ENCODE measurements at regions not wholly inside any gene's neighbourhood (a gene's known extent, or its start where the extent isn't known, plus 50 kb on each side); places are given as distances from the start of the nearest gene placed in this dataset.

- Histone ChIP-seq H3K9ac (replicated peaks in 1 of 4; ENCODE audit: extremely low read depth in 1 of 4, low read depth in 3 of 4, low read length in 3 of 4) (no peak overlapping the region), H2BK5ac (ENCODE audit: low read depth, low read length) (no peak overlapping the region), H4K91ac (replicated peaks; ENCODE audit: insufficient read length, low read length) (no peak overlapping the region), H2BK120ac (replicated peaks; ENCODE audit: low read depth, low read length) (no peak overlapping the region), H4K8ac (ENCODE audit: extremely low read depth, insufficient read depth, low read length) (no peak overlapping the region), H4K5ac (ENCODE audit: insufficient read length, low read depth, low read length) (no peak overlapping the region), H3K56ac (replicated peaks; ENCODE audit: insufficient read length, low read depth, low read length) (no peak overlapping the region), H3K4me1 (replicated peaks in 1 of 4; ENCODE audit: control insufficient read depth in 3 of 4, insufficient read depth in 4 of 4, low read length in 3 of 4) (peaks cover 0 to 2% (median 0%) of the 10 kb centered on the region in 4 experiments; a peak in 2 of 7 replicates), H2BK15ac (ENCODE audit: low read length) (no peak overlapping the region), H3K23me2 (ENCODE audit: low read depth, low read length) (no peaks in the 10 kb centered on the region), H3K4me3 (ENCODE audit: extremely low read depth in 1 of 4, insufficient read depth in 2 of 4, low read depth in 3 of 4, low read length in 4 of 4) (no peak overlapping the region), H2BK12ac (ENCODE audit: low read depth, low read length) (no peak overlapping the region), H3K4me2 (ENCODE audit: insufficient read depth in 1 of 2, low read depth in 2 of 2, low read length in 2 of 2) (no peak overlapping the region), H3K9me3 (ENCODE audit: insufficient read depth in 2 of 2, low read depth in 1 of 2, low read length in 1 of 2) (no peaks in the 10 kb centered on the region), H3K27me3 (replicated peaks in 1 of 4; ENCODE audit: control insufficient read depth in 3 of 4, extremely low read depth in 1 of 4, insufficient read depth in 3 of 4, low read length in 3 of 4) (no peaks in the 10 kb centered on the region), H2AFZ (ENCODE audit: low read length) (peak overlapping the region; percentile 36; the same call in 1 of the 2 replicates), H3K18ac (ENCODE audit: extremely low read depth, low read length) (no peak overlapping the region), H3K27ac (ENCODE audit: low read depth, low read length) (no peak overlapping the region), H4K20me1 (replicated peaks in 1 of 2; ENCODE audit: control insufficient read depth in 1 of 2, insufficient read depth in 2 of 2, low read length in 2 of 2) (no peaks in the 10 kb centered on the region), H2BK20ac (ENCODE audit: low read length) (no peak overlapping the region), H3K79me2 (ENCODE audit: control insufficient read depth in 1 of 2, insufficient read depth in 2 of 2, low read length in 2 of 2) (no peaks in the 10 kb centered on the region), H3K23ac (ENCODE audit: insufficient read length) (no peak overlapping the region), H3K14ac (ENCODE audit: insufficient read length) (no peak overlapping the region), H3K36me3 (ENCODE audit: control insufficient read depth in 2 of 4, insufficient read depth in 4 of 4, low read length in 3 of 4) (no peaks in the 10 kb centered on the region), H3K4ac (replicated peaks; ENCODE audit: insufficient read length, low read depth, low read length) (no peak overlapping the region), H2AK5ac (ENCODE audit: low read depth, low read length) (no peak overlapping the region), H3K79me1 (ENCODE audit: low read depth, low read length) (no peaks in the 10 kb centered on the region)
- POLR2A ChIA-PET (ENCODE audit: partially characterized antibody): no interaction called here
- FAIRE-seq: no peak
- WGBS, 2 experiments (ENCODE audit: extremely low coverage in 1 of 2, insufficient coverage in 1 of 2, insufficient read length in 1 of 2, insufficient replicate concordance in 2 of 2, low coverage in 1 of 2, low lambda C conversion rate in 2 of 2, missing lambda C conversion rate in 1 of 2): 85% methylated on average over 5 of the region's 5 CpGs; no CpG with 5 or more reads in 1 of the 2 experiments
- CTCF ChIA-PET (ENCODE audit: partially characterized antibody): no interaction called here
- DNase-seq (ENCODE audit: low read depth in 1 of 2, low spot score in 2 of 2): peak in 1 of 2 experiments; percentile 46
- no peak for TF ChIP-seq SP1 (IDR thresholded peaks at IDR 0.05; ENCODE audit: low read depth, low read length)
- TF ChIP-seq HDAC6 (IDR thresholded peaks at IDR 0.05; ENCODE audit: low read depth, low read length): no peak
- TF ChIP-seq SP4 (IDR thresholded peaks at IDR 0.05; ENCODE audit: low read length): no peak
- no peak for TF ChIP-seq TEAD4 (IDR thresholded peaks at IDR 0.05; ENCODE audit: low read depth, low read length)
- no peak for TF ChIP-seq HDAC2 (IDR thresholded peaks at IDR 0.05; ENCODE audit: borderline replicate concordance in 1 of 2, low read depth in 2 of 2, low read length in 2 of 2)
- TF ChIP-seq EP300 (IDR thresholded peaks at IDR 0.05; ENCODE audit: borderline replicate concordance in 1 of 2, low read depth in 2 of 2, low read length in 2 of 2): no peak
- TF ChIP-seq TAF1 (IDR thresholded peaks at IDR 0.05; ENCODE audit: low read depth, low read length): no peak
- TF ChIP-seq CBX5 (IDR thresholded peaks at IDR 0.05; ENCODE audit: low read depth, low read length): no peak
- no peak for TF ChIP-seq BCL11A (IDR thresholded peaks at IDR 0.05; ENCODE audit: low read depth in 2 of 2, low read length in 2 of 2)
- no peak for TF ChIP-seq CTCF (IDR thresholded peaks at IDR 0.05; ENCODE audit: control extremely low read depth in 1 of 3, insufficient read depth in 1 of 3, low read depth in 1 of 3, low read length in 3 of 3)
- TF ChIP-seq SIRT6 (IDR thresholded peaks at IDR 0.05; ENCODE audit: low read length): no peak
- TF ChIP-seq POLR2A (IDR thresholded peaks at IDR 0.05; ENCODE audit: control extremely low read depth in 1 of 2, low read depth in 2 of 2, low read length in 2 of 2): no peak
Observed at GRCh38 chr2:117692001-117692763, 122.3 kb upstream of the DDX18 start.
